HEK293T (cell line): ENCODE measurements at regions not wholly inside any gene's neighbourhood (a gene's known extent, or its start where the extent isn't known, plus 50 kb on each side); places are given as distances from the start of the nearest gene placed in this dataset.

ENCODE experiments used
- ARNT ChIP-seq: fragments of 450-650 bp; IDR thresholded peaks from 2 replicates; pipeline ENCODE4 v1.6.1; 2017; ENCODE audit warnings: mild to moderate bottlenecking
- BHLHE40 ChIP-seq: fragments of 450-650 bp; IDR thresholded peaks from 2 replicates; pipeline ENCODE4 v1.6.1; 2016; ENCODE audit warnings: mild to moderate bottlenecking, moderate library complexity, borderline replicate concordance
- CTBP1 ChIP-seq: fragments of 450-650 bp; IDR thresholded peaks from 2 replicates; pipeline ENCODE4 v1.6.1; 2016; ENCODE audit warnings: borderline replicate concordance
- ELF4 ChIP-seq: fragments of 450-650 bp; IDR thresholded peaks from 2 replicates; pipeline ENCODE4 v1.6.1; 2017; ENCODE audit warnings: antibody characterized with exemption
- FOXA1 ChIP-seq: fragments of 450-650 bp; IDR thresholded peaks from 2 replicates; pipeline ENCODE4 v1.6.1; 2016; ENCODE audit warnings: mild to moderate bottlenecking
- FOXK2 ChIP-seq: fragments of 450-650 bp; IDR thresholded peaks from 2 replicates; pipeline ENCODE4 v1.6.1; 2016; ENCODE audit warnings: mild to moderate bottlenecking
- FOXM1 ChIP-seq: fragments of 450-650 bp; IDR thresholded peaks from 2 replicates; pipeline ENCODE4 v1.6.1; 2017; ENCODE audit warnings: mild to moderate bottlenecking, borderline replicate concordance
- HDGF ChIP-seq: fragments of 450-650 bp; IDR thresholded peaks from 2 replicates; pipeline ENCODE4 v1.6.1; 2017; ENCODE audit warnings: antibody characterized with exemption, borderline replicate concordance
- NFRKB ChIP-seq: fragments of 450-650 bp; IDR thresholded peaks from 2 replicates; pipeline ENCODE4 v1.6.1; 2016; ENCODE audit warnings: mild to moderate bottlenecking, moderate library complexity
- SP1 ChIP-seq: fragments of 450-650 bp; IDR thresholded peaks from 2 replicates; pipeline ENCODE4 v1.6.1; 2017
- SUZ12 ChIP-seq: fragments of 450-650 bp; IDR thresholded peaks from 2 replicates; pipeline ENCODE4 v1.6.1; 2016; ENCODE audit warnings: mild to moderate bottlenecking
- TARDBP ChIP-seq: fragments of 450-650 bp; IDR thresholded peaks from 2 replicates; pipeline ENCODE4 v1.6.1; 2016
- TF ChIP-seq, protein P1 (sequence below): fragments of 450-650 bp; IDR thresholded peaks from 2 replicates; pipeline ENCODE4 v1.6.1; 2016

DNA sequence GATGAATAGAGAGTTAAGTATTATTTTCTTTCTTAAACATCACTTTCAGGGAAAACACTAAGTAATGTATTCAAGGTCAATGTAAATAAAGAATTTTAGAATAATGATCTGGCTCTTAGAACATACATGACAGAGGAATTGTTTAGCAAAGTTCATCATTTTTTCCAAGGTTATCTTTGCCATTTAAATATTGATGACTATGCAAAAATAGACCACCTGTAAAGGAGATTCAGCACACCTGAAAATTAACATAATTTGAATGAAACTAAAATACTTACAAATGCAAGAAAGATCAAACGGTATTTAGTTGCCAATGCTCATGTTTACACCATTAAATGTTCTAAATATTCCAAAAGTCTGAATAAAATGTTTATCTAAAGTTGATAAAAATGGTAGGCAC, 782.6 kb upstream of the CHORDC1 start:
- TF ChIP-seq SP1 (no peak), FOXM1 (no peak), FOXK2 (no peak), TARDBP (no peak), HDGF (no peak), BHLHE40 (no peak), FOXA1 (no peak), SUZ12 (no peak), ELF4 (no peak), ARNT (no peak), CTBP1 (no peak), NFRKB (no peak)
- TF ChIP-seq, protein P1, sequence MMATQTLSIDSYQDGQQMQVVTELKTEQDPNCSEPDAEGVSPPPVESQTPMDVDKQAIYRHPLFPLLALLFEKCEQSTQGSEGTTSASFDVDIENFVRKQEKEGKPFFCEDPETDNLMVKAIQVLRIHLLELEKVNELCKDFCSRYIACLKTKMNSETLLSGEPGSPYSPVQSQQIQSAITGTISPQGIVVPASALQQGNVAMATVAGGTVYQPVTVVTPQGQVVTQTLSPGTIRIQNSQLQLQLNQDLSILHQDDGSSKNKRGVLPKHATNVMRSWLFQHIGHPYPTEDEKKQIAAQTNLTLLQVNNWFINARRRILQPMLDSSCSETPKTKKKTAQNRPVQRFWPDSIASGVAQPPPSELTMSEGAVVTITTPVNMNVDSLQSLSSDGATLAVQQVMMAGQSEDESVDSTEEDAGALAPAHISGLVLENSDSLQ: no peak
